GM12874 (cell line): ENCODE measurements at regions not wholly inside any gene's neighbourhood (a gene's known extent, or its start where the extent isn't known, plus 50 kb on each side); places are given as distances from the start of the nearest gene placed in this dataset.

Experiments used
- TF ChIP-seq, protein P1 (sequence below): IDR thresholded peaks from 2 replicates; pipeline ENCODE4 v1.5.1; 2011; ENCODE audit warnings: low read depth, mild to moderate bottlenecking, control low read depth, low read length, moderate library complexity; ENCODE audit not compliant: insufficient read depth

DNA sequence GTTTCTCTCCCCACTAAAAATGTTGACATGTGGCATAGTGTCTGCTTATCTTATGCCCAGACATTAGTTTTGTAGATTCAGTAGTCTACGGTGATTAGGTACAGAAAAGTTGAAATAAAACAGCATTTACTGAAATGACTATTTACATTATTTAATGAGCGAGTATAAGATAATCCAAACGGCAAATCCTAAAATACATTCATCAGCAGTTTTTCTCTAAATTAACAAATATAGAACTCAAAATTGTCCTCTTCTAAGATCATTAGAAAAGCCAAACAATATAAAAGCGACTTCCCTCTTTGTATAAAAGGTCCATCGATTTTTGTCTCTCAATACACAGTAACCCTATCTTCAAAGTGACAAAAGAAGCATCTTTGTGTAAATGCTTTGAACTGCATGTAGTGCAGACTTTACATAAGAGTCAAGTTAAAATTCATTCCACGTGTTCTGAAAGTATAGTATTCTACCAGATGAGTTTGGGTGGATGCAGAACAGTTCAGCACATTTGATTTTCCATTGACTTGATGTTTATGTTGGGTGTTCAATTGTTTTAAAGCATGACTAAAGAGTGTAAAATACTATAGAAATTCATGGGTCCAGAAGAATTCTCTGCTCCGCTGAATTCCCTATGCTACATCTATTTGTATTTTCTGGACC, 480.8 kb upstream of the DPH6 start:
- TF ChIP-seq, protein P1, sequence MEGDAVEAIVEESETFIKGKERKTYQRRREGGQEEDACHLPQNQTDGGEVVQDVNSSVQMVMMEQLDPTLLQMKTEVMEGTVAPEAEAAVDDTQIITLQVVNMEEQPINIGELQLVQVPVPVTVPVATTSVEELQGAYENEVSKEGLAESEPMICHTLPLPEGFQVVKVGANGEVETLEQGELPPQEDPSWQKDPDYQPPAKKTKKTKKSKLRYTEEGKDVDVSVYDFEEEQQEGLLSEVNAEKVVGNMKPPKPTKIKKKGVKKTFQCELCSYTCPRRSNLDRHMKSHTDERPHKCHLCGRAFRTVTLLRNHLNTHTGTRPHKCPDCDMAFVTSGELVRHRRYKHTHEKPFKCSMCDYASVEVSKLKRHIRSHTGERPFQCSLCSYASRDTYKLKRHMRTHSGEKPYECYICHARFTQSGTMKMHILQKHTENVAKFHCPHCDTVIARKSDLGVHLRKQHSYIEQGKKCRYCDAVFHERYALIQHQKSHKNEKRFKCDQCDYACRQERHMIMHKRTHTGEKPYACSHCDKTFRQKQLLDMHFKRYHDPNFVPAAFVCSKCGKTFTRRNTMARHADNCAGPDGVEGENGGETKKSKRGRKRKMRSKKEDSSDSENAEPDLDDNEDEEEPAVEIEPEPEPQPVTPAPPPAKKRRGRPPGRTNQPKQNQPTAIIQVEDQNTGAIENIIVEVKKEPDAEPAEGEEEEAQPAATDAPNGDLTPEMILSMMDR = no peak

DNA sequence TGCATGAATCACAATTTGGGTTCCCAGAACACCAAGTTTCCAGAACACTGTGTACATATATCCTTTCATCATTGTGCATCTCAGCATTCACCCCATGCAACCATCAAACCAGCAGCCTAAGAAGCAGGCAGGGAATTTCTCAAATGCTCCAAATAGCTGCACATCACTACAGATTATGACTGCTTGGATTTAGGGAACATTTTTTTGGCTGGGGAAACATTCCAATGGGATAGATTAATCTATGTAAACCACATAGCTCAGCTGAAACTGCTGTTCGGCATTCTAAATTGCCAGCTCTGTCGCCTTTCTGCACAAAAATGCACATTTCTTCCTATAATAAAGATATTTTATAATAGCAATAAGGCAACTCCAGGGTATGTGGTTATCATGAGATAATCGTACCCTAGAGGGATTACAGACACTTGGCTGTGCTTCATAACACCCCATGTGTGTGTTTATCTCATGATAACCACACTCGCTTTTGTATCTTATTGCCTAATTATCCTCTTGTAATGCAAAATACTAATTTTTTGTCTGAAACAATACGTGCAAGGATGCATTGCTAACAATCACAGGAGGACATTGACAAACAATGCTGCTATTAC, 483.7 kb upstream of the DPH6 start:
- TF ChIP-seq, protein P1 = no peak

DNA sequence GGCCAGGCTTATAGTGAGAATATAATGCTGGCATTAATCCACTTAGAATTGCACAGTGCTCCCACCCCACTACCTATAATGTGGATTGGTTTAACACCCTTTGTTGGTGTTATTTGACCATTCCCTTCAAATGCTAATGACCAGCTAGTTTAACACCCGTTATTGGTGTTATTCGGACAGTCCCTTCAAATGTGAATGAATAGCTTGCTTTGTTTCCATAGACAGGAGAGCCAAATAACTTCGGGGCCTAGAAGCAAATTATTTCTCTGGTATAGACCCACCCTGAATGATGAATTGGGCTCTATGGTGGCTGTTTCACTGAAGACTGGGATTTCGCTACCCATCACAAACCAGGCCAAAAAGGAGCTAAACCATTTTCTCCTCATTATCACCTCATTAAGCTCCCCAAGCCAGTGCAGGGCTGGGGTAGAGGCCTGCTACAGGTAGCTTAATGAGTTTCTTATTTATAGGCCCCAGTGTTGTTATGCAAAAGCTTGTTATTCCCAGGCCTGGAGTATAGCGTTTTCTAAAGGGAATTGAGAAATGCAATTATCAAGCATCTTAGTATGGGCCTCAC, 494.1 kb upstream of the DPH6 start:
- TF ChIP-seq, protein P1 = no peak

- TF ChIP-seq, protein P1 = no peak
Measured at GRCh38 chr15:36050899-36051298, 504.9 kb upstream of the DPH6 start.

- TF ChIP-seq, protein P1 = no peak
Measured at GRCh38 chr15:36053746-36054145, 507.8 kb upstream of the DPH6 start.

DNA sequence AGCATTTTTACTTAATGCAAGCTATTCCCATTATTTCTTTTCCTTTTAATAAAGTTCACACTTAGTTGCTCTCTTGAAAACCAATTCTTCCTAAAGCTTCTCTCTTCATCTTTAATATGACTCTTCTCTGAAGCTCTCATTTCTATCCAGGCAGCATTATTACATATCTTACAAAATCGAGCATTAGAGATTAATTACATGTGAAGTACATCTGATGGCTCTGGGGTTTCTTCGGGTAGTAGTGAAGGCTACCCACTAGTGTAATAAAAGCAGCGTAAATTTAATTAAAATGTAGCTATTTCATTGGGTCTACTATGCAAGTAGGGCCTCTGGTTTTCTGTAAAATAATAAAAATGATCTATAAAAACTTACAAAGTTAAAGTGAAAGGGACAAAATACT, 513.6 kb upstream of the DPH6 start:
- TF ChIP-seq, protein P1 = no peak

GRCh38 chr15:36062357-36062756, 516.4 kb upstream of the DPH6 start:
- TF ChIP-seq, protein P1 = no peak
